GM12801 (cell line): ENCODE measurements at regions not wholly inside any gene's neighbourhood (a gene's known extent, or its start where the extent isn't known, plus 50 kb on each side); places are given as distances from the start of the nearest gene placed in this dataset.

Source experiments
- TF ChIP-seq, protein P1 (sequence below): IDR thresholded peaks from one replicate; pipeline ENCODE4 v1.5.1; 2011; ENCODE audit warnings: control low read depth; ENCODE audit not compliant: insufficient read length; ENCODE audit errors: extremely low read depth

DNA sequence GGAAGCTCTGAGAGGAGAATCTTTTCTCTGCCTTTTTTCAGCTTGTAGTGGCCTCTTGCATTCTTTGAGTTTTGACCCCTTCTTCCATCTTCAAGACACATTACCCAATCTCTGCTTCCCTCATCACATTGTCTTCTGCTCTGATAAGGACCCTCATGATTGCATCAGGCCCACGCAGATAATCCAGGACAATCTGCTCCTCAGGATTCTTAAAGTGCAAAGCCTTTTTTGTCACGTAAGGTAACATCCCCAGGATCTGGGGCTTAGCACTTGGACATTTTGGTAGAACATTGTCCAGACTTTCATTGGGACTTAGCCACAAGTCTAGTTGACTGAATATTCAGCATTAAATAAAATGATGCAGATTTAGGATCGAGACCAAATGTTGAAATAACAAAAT, 521.2 kb downstream of the RMST start:
- TF ChIP-seq, protein P1, sequence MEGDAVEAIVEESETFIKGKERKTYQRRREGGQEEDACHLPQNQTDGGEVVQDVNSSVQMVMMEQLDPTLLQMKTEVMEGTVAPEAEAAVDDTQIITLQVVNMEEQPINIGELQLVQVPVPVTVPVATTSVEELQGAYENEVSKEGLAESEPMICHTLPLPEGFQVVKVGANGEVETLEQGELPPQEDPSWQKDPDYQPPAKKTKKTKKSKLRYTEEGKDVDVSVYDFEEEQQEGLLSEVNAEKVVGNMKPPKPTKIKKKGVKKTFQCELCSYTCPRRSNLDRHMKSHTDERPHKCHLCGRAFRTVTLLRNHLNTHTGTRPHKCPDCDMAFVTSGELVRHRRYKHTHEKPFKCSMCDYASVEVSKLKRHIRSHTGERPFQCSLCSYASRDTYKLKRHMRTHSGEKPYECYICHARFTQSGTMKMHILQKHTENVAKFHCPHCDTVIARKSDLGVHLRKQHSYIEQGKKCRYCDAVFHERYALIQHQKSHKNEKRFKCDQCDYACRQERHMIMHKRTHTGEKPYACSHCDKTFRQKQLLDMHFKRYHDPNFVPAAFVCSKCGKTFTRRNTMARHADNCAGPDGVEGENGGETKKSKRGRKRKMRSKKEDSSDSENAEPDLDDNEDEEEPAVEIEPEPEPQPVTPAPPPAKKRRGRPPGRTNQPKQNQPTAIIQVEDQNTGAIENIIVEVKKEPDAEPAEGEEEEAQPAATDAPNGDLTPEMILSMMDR, result no peak

DNA sequence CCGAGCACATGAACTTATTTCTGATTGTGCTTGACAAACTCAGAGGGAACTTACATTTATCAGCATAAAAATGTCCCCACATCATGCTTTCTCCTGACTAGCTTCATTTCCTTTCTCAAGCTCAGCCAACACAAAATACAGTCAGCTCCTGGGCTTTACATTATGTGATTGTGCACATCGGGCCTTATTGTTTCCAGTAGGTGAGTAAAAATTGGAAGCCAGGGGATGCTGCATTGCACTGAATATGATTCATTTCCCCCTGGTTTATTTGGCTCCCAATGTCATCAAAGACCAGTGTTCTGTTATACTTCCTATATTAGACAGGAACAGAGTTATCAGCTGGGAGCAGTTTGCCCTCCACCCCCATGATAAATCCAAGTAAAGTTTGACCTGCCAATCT, 521.8 kb downstream of the RMST start:
- TF ChIP-seq, protein P1, result no peak

DNA sequence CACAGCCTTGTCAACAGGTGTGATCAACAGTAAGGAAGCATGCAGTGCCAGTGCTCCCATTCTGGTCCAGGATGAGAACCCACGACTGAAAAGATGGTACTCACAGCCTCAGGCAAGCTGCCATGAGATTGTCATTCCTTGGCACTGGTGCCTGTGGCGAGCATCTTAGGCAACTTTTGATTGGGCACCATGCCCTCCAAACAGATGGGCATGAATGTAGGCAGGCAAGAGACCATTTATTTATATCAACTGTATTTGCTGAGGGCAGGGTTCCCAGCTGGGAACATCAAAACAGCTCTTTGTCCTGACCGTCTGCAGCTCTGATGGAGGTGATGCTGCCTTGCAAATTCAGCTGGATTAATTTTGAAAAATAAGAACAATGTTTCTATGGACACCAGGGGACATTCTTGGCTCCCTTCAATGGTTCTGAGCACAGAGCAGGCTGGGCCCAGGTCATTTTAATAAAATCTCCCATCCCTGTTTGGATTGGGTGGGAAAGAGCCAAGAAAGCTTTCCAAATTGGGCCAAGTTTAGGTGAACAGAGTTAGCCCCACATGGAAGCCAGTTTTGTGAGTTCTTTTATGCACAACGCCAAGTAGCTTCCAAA, 522.5 kb downstream of the RMST start:
- TF ChIP-seq, protein P1, result no peak

DNA sequence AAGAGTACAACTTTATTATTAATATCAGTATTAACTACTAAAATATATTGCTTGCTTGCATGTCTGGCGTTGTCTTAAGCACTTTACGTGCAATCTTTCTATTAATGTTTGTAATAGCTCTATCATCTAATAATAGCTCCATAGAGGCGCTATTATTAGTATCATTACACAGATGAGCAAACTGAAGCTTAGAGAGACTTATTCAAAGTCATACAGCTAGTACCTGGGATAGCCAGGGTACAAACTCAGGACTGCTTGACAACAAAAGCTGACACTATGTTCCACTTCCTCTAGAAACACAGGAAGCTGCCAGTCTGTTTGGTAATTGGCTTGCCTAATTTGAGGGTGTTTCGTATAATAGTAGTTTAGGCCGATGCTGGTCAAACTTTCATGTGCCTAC, 523.2 kb downstream of the RMST start:
- TF ChIP-seq, protein P1, result no peak

DNA sequence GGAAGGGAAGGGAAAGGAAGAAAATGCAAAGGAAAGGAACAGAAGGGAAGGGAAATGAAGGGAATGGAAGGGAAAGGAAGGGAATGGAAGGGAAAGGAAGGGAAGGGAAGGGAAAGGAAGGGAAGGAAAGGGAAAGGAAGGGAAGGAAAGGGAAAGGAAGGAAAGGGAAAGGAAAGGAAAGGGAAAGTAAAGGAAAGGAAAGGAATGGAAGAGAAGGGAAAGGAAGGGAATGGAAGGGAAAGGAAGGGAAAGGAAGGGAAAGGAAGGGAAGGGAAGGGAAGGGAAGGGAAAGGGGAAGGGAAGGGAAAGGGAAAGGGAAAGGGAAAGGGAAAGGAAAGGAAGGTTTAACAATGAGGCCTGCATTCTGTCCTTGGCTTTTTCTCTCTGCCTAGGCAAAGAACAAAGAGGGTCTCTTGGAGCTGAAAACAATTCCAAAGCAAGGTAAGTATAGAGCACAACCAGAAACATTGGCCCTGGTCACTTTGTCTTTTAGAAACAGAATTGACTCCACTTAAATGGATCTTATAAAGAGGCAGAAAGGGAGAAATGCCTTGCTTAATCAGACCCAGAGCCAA, 525.9 kb upstream of the TMPO start:
- TF ChIP-seq, protein P1, result no peak

DNA sequence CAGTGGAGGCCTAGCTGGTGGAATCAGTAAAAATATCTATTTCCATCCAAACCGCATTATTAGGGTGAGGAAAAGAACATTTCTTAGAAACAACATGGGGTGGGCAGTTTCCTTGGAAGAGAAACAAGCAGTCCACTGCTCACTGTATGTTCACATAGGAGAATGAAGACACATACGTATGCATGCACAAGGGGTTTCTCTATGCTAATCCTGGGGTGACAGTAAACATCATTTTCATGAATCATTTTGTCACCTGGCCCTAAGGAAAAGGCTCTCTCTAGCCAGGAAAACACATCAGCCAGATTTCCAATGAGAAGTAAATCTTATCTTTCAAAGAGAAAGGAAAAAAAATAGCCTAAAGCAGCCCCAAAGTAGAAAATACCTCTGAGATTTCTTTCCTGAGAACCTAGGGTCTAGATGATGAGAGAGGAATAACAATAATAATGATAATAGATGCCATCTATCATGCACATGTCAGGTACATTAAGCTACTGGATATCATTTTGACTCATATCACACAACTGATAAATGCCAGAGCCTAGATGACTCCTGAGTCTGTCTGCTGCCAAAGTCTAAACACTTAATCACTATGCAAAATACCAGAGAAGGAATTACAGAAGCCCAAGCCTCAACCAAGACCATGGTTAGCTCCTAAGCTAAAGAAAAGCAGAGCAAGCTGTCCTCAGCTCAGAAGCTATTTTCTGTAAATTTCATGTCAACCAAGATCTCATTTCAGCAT, 520.5 kb upstream of the TMPO start:
- TF ChIP-seq, protein P1, result no peak

DNA sequence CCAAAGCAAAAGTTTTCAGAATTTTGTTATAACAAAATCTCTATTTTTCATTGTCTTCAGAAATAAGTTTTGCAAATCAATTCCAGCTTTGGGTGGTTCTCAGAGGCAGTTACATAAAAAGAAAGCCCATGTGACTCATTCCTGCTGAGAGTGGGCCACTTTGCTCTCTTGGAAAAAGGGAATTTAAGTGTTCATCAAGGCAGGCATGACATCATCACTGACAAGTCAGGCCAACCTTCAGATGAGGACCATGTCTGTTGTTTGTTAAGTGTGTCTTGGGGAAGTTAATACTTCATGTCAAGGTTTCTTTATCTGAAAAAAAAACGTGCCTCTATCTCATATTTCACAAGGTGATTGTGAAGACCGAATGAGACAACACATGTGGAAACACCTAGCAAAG, 519.8 kb upstream of the TMPO start:
- TF ChIP-seq, protein P1, result no peak
